ENCODE measurements at regions not wholly inside any gene's neighbourhood (a gene's known extent, or its start where the extent isn't known, plus 50 kb on each side); places are given as distances from the start of the nearest gene placed in this dataset.

GRCh38 chr12:107317751-107318555 lies 224.6 kb upstream of the CRY1 start (continued):
- TF ChIP-seq THAP7 (CRISPR knock-in tag; IDR thresholded peaks at IDR 0.05): 0 out of 2 replicates have a peak, but pooled peaks have one; percentile 29
- no peak for TF ChIP-seq HHEX (CRISPR knock-in tag; IDR thresholded peaks at IDR 0.05)
- no peak for TF ChIP-seq MTA3 (CRISPR knock-in tag; IDR thresholded peaks at IDR 0.05)
- TF ChIP-seq POGZ (CRISPR knock-in tag; IDR thresholded peaks at IDR 0.05): 0 out of 2 replicates have a peak, but pooled peaks have one; percentile 15
- TF ChIP-seq CBX5 (CRISPR knock-in tag; IDR thresholded peaks at IDR 0.05; ENCODE audit: borderline replicate concordance): 0 out of 2 replicates have a peak, but pooled peaks have one; percentile 12
- no peak for TF ChIP-seq SYNCRIP (IDR thresholded peaks at IDR 0.05; ENCODE audit: insufficient read depth, low read depth, low read length)
- 0 out of 2 replicates have a peak, but pooled peaks have one; percentile 8 for TF ChIP-seq ELF3 (CRISPR knock-in tag; IDR thresholded peaks at IDR 0.05)
- TF ChIP-seq ZNF619 (CRISPR knock-in tag; IDR thresholded peaks at IDR 0.05): no peak
- no peak for TF ChIP-seq TBP (CRISPR knock-in tag; IDR thresholded peaks at IDR 0.05)
- no peak for TF ChIP-seq ZFP36 (IDR thresholded peaks at IDR 0.05; ENCODE audit: borderline replicate concordance, low read depth, low read length, partially characterized antibody)
- peak; percentile 40; the same call in 1 of the 2 replicates for TF ChIP-seq MAX (IDR thresholded peaks at IDR 0.05)
- no peak for TF ChIP-seq ZNF318 (CRISPR knock-in tag; IDR thresholded peaks at IDR 0.05)
- TF ChIP-seq NR3C1 (CRISPR knock-in tag; IDR thresholded peaks at IDR 0.05): no peak
- TF ChIP-seq ZFP37 (CRISPR knock-in tag; IDR thresholded peaks at IDR 0.05; ENCODE audit: borderline replicate concordance): no peak
- peak; percentile 63 for TF ChIP-seq POLR2G (IDR thresholded peaks at IDR 0.05; ENCODE audit: low read depth, low read length)
- TF ChIP-seq TFDP1 (CRISPR knock-in tag; IDR thresholded peaks at IDR 0.05; ENCODE audit: borderline replicate concordance): no peak
- TF ChIP-seq ZNF580 (CRISPR knock-in tag; IDR thresholded peaks at IDR 0.05; ENCODE audit: borderline replicate concordance, low read depth): 0 out of 2 replicates have a peak, but pooled peaks have one; percentile 32
- no peak for TF ChIP-seq ZSCAN20 (CRISPR knock-in tag; IDR thresholded peaks at IDR 0.05; ENCODE audit: borderline replicate concordance)
